Uterus (tissue), 2 donors: ENCODE measurements at regions not wholly inside any gene's neighbourhood (a gene's known extent, or its start where the extent isn't known, plus 50 kb on each side); places are given as distances from the start of the nearest gene placed in this dataset.

Experiments used
- POLR2A ChIP-seq, 2 donors: fragments of 450-650 bp; IDR thresholded peaks; one replicate each; pipeline ENCODE4 v1.6.1; 2016; ENCODE audit warnings: antibody characterized with exemption in 2 of 2, mild to moderate bottlenecking in 1 of 2, moderate library complexity in 1 of 2
- TF ChIP-seq, protein P1 (sequence below), 4 experiments: fragments of 200-600 bp in 2 of 4; fragments of 450-650 bp in 2 of 4; sonication (generic) in 2 of 4; IDR thresholded peaks; one replicate each; pipeline ENCODE4 v1.5.1; 2016 to 2019; ENCODE audit warnings: antibody characterized with exemption in 4 of 4, mild to moderate bottlenecking in 2 of 4, moderate library complexity in 1 of 4

DNA sequence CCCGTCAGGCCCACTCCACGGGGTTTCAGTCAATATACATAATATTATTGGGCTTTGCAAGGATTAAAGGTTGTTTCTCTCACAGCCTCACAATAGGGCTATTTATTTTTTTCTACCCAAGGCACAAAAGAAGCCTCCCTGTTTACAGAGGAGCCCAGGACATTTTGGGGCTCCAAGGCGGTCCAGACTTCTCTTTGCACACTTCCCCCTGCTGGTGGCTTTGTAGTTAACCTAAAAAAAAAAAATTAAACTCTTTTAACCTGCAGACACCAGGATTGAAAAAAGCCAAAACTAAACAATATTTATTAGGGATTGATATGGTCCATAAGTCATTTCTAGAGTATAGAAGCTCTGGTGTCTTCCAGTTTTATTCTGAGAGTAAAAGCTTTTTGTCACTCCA is 169.7 kb upstream of the ZFHX3 start:
- TF ChIP-seq, protein P1, sequence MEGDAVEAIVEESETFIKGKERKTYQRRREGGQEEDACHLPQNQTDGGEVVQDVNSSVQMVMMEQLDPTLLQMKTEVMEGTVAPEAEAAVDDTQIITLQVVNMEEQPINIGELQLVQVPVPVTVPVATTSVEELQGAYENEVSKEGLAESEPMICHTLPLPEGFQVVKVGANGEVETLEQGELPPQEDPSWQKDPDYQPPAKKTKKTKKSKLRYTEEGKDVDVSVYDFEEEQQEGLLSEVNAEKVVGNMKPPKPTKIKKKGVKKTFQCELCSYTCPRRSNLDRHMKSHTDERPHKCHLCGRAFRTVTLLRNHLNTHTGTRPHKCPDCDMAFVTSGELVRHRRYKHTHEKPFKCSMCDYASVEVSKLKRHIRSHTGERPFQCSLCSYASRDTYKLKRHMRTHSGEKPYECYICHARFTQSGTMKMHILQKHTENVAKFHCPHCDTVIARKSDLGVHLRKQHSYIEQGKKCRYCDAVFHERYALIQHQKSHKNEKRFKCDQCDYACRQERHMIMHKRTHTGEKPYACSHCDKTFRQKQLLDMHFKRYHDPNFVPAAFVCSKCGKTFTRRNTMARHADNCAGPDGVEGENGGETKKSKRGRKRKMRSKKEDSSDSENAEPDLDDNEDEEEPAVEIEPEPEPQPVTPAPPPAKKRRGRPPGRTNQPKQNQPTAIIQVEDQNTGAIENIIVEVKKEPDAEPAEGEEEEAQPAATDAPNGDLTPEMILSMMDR (IDR thresholded peaks at IDR 0.05): no peak
- TF ChIP-seq POLR2A (IDR thresholded peaks at IDR 0.05): no peak
